ENCODE measurements at regions not wholly inside any gene's neighbourhood (a gene's known extent, or its start where the extent isn't known, plus 50 kb on each side); places are given as distances from the start of the nearest gene placed in this dataset.

DNA sequence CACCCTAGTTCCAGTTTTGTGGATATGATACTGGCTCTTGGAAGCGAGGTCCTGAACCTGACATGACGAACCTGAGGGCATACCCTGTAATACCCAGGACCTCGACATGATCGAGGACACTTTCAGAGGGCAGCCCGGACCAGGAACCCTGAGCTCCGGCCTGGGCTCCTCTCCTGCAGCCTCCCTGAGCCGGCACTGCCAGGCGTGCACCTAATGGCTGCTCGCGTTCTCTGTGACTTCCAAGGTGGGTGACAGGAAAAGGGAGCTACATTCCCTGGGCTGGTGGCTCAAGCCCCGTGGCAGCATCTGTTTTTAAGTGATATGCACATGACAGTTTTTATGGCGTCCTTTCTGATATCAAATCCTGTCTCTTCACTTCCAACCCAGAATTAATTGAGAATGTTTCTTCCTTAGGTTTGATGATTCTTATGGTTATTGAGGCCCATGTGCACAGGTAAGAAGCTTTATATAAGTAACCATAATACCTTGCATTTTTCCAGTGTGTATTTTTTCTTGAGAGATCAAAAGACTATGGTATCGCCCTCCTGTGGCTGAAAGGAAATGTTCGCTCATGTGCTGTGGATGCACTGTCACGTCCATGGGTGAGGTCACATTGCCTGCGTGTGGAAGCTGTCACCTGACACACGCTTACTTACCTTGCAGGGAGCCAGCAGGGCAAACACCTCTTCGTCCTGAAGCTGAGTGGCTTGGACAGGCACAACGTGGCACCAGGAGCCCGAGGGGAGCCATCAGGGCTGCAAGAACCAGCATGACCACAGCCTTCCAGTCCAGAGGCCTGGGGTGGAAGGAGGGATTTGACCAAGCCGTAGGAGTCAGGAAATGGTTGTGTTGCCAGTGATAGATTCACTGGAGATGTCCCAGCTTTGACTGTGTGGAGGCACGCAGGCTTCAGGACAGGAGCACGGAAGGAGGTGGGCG, 367.4 kb upstream of the MYT1L start:
- ATAC-seq (ENCODE audit: poor library complexity): no peak
- intact Hi-C loops (cut with DNase I): no loop called here
- DNase-seq: no peak

DNA sequence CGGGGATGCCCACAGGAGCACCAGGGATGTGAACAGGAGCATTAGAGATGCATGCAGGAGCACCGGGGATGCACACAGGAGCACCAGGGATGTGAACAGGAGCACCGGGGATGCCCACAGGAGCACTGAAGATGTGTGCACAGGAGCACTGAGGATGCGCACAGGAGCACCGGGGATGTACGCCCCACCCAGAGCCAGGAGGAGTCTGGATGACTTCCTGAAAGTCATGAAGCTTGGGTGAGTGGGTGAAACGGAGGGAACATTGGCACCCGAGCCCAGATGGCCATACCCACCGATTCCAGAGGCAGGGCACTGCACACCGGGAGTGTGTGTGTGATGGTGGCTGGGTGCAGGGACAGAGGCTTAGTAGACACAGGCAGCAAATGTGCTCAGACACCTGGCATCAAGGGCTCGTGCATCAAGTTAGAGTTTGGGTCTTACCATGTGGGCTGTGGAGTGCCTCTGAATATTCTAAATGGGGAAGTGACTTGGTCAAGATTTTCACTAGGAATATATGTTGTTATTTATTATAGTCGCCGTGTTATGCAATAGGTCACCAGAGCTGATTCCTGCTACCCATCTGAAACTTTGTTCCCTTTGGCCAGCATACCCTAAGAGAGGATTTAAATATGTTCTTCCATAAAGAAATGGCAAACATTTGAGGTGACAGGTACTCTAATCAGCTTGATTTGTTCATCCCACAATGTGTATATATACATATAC, 365.8 kb upstream of the MYT1L start:
- intact Hi-C loops (cut with DNase I): no loop called here
- ATAC-seq (ENCODE audit: poor library complexity): no peak
- DNase-seq: no peak

DNA sequence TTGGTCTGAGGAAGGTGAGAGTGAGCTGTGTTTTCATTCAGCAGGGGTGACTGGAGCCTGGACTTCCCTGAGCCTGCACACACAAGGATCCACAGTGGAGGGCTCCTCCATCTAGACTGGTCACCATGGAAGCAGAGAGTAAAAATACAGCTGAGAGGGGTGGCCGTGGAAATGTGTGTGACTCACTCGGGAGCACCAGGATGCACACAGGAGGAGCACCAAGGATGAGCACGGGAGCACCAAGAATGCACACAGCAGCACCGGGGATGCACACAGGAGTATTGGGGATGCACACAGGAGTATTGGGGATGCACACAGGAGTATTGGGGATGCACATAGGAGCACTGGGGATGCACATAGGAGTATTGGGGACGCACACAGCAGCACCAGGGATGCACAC, 365.2 kb upstream of the MYT1L start:
- no peak for ATAC-seq (ENCODE audit: poor library complexity)
- intact Hi-C loops (cut with DNase I): no loop called here

GRCh38 chr2:2694746-2695145, 363.7 kb upstream of the MYT1L start:
- DNase-seq (no peak), ATAC-seq (ENCODE audit: poor library complexity) (no peak)
- intact Hi-C loops (cut with DNase I): no loop called here

More for the DNA sequence above, 365.2 kb upstream of the MYT1L start:
- DNase-seq: no peak

GRCh38 chr2:2692599-2693389, 361.7 kb upstream of the MYT1L start:
- intact Hi-C loops (cut with DNase I): no loop called here
- no peak for DNase-seq

DNA sequence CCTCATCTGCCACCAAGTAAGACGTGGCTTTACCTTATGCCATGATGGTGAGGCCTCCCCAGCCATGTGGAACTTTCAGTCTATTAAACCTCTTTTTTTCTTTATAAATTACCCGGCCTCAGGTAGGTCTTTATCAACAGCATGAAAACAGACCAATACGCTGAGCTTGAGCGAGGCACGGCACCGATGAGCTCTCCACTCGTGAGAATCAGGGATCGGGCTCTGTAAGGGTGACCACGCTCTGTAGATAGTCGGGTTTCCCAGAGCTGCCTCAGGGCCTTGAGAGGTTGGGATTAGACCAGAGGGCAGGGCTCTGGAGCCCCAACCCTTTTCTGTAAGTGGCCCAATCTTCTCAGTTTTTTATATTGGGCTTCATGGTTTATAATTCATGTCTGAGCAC, 360.3 kb upstream of the MYT1L start:
- intact Hi-C loops (cut with DNase I): no loop called here
- ATAC-seq (ENCODE audit: poor library complexity): no peak

More at GRCh38 chr2:2692599-2693389, 361.7 kb upstream of the MYT1L start:
- no peak for ATAC-seq (ENCODE audit: poor library complexity)

GRCh38 chr2:2690985-2691384, 359.9 kb upstream of the MYT1L start:
- no peak for DNase-seq
- intact Hi-C loops (cut with DNase I): no loop called here
- no peak for ATAC-seq (ENCODE audit: poor library complexity)

More for the DNA sequence above, 360.3 kb upstream of the MYT1L start:
- no peak for DNase-seq

DNA sequence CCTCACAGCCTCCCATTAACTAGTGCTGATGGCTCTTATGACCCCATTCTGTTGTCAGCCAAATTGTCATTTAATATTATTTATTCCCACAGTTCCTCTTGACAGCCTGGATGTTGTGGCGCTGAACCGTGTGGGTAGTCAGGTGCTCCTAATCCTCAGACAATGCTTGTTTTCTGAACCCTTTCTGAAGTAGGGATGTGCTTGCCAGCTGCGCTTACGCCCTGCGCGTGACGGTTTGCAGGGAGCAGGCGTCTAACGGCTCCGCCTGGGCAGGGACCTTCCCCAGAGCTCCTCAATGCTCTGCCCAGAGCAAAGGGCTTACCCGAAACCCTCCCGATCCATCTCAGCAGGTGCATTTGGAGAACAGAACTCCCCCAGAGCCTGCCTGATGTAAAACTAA, 358.2 kb upstream of the MYT1L start:
- ATAC-seq (ENCODE audit: poor library complexity): no peak
- no peak for DNase-seq
- intact Hi-C loops (cut with DNase I): no loop called here

DNA sequence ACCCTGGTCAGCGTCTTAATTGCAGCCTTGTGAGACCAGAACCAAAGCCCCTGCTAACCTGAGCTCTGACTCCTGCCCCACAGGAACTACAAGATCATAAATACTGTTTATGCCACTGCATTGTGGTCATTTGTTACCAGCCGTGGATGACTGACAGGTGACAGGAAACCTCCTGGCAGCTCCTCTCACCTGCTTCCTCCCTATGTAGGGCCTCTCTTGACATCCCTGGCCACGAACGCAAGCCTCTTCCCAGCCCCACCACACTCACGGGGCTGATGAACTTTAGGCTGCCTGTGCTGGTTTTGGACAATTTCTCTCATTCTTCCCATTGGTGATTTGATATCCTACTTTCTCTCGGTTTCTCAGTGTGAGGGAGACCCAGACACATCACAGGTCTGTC, 357.2 kb upstream of the MYT1L start:
- DNase-seq (no peak), ATAC-seq (ENCODE audit: poor library complexity) (no peak)
- intact Hi-C loops (cut with DNase I): no loop called here

DNA sequence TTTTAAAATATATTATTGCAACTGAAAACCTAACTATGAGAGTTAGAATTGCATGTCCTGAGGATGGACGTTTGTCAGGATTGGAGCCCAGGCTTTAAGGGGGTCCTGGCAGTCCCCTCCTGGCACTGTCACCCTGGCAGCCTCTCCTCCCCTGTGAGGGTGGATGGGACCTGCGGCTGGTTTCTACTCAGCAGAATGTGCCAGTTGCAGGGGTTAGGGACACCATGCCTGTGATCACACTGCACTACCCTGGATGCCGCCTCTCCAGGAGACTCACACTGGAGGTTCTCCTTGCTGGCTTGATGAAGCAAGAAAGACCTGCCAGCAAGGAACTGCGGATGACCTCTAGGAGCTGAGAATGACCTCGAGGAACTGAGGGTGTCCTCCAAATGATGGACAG, 356.7 kb upstream of the MYT1L start:
- ATAC-seq (ENCODE audit: poor library complexity) (no peak), DNase-seq (no peak)
- intact Hi-C loops (cut with DNase I): no loop called here

GRCh38 chr2:2686222-2686621, 355.1 kb upstream of the MYT1L start:
- intact Hi-C loops (cut with DNase I): no loop called here
- ATAC-seq (ENCODE audit: poor library complexity): no peak

DNA sequence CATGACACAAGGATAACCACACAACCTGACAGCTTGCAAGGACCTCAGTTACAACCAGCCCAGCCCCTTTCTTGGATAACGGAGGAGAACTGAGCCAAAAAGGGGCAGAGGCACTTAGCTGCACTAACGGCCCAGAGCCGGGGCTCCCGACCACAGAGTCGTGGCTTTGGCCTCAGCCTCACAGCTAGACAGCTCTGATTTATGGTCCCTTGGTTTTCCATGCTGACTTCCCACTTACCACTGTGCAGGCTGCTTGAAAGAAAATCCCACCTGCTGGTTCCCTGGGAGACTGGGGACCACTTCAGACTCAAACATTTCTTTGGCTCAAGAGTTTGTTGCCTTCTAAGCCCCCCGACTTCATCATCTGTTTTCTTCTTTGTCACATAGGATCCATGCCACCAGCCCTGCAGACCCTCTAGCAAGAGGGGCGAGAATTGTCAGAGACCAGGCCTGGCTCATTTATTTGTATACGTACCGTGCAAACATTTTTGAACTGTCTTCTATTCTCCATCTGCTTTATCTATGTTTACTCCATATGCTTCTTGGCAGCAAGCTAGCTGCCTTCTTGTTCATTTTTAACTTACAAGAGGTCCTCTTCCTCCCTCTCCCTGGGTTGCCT, 352.6 kb upstream of the MYT1L start:
- ATAC-seq (ENCODE audit: poor library complexity) (no peak), DNase-seq (no peak)
- intact Hi-C loops (cut with DNase I): no loop called here

More at GRCh38 chr2:2686222-2686621, 355.1 kb upstream of the MYT1L start:
- DNase-seq: no peak

DNA sequence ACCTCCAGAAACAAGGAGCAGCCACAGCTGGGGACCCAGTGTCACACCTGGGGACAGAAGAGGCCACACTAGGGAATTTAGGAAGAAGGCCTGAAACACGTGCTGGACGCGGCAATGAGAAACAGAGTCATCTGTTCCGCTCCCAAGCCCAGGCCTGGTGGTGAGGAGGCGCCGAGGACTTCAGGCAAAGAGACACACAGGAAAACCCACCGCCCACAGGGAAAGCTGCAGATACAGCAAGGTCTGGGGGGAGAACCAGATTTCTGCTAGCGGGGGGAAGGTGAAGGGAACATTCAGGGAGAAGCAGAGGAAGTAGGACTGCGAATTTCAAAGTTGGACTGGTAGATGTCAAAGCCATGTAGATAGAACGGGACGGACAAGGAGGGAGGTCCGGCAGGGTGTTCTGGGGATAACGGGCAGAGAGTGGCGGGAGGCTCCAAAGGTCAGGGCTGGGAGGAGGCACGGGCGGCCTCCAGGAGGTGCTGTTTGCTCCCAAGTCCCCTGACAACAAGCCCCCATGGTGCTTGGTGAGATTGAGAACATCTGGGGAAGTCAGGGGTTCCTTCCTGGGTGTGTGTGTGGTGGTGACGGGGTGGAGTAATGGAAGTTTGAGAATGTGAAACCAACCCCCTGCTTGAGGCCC, 351.7 kb upstream of the MYT1L start:
- intact Hi-C loops (cut with DNase I): no loop called here

DNA sequence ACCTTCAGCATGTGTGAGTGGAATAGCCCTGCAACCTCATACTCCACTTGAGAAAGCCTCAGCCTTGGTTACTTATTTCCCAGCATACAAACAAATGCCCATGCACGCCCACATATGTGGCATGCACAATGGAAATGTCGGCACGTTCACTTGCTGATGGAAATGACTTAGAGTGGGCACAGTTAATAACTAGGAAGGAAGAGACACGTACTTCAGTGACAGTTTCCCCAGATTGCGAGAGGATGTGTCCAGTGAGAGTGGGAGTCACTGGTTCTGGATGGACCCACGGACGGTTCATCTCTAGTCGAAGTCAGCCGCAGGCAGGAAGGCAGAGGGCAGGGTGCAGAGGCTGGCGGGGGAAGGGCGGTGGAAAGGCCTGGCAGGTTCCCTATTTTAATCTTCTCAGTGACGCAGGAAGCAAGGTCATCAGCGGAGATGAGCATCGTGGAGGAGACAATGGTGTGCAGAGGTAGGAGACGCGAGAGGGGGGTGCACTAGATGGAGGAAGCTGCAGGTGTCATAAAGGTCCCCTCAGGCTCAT, 350.7 kb upstream of the MYT1L start:
- intact Hi-C loops (cut with DNase I): no loop called here
- DNase-seq (no peak), ATAC-seq (ENCODE audit: poor library complexity) (no peak)

More for the DNA sequence above, 351.7 kb upstream of the MYT1L start:
- ATAC-seq (ENCODE audit: poor library complexity) (no peak), DNase-seq (no peak)

- intact Hi-C loops (cut with DNase I): no loop called here
- DNase-seq (no peak), ATAC-seq (ENCODE audit: poor library complexity) (no peak)
These were observed 350.0 kb upstream of the MYT1L start for GRCh38 chr2:2681085-2681484.

DNA sequence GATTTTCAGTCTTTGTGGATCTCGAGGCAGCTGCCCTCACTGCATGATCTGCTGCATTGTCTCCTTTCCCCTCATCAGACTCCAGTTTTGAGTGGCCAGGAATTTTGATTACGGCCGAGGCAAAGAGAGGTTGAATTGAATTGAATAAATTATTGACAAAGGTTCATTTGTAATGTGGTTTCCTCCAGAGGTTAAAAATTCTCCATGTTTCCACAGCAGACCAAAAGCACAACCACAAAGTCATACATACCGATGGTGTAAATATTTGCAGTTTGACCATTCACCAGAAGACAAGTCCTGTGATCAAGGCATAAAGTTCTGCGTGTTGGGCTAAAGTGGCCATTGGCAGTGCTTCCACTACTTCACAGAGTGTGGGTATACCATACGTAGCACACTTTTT, 343.8 kb upstream of the MYT1L start:
- DNase-seq (no peak), ATAC-seq (ENCODE audit: poor library complexity) (no peak)
- intact Hi-C loops (cut with DNase I): no loop called here

GRCh38 chr2:2673406-2673805, 342.3 kb upstream of the MYT1L start:
- intact Hi-C loops (cut with DNase I): no loop called here
- DNase-seq (no peak), ATAC-seq (ENCODE audit: poor library complexity) (no peak)

GRCh38 chr2:2672249-2672648, 341.2 kb upstream of the MYT1L start:
- intact Hi-C loops (cut with DNase I): no loop called here
- ATAC-seq (ENCODE audit: poor library complexity) (no peak), DNase-seq (no peak)
